CD14-positive monocyte (primary cell): ENCODE measurements at regions not wholly inside any gene's neighbourhood (a gene's known extent, or its start where the extent isn't known, plus 50 kb on each side); places are given as distances from the start of the nearest gene placed in this dataset.

Source experiments
- DNase-seq, 3 donors: peaks; one replicate each; pipeline ENCODE4 v3.0.0-alpha.2; 2011 to 2022
- H2AFZ ChIP-seq: 2 replicates; pipeline ENCODE4 v1.6.0; 2012; ENCODE audit warnings: mild to moderate bottlenecking, low read depth, low read length, inconsistent platforms; ENCODE audit not compliant: insufficient read depth, poor library complexity, severe bottlenecking
- H3K27ac ChIP-seq, 2 donors: 1 replicate in 1 of 2; 2 replicates in 1 of 2; pipeline ENCODE4 v1.5.1; 2012 to 2013; ENCODE audit warnings: low read length in 2 of 2, control low read depth in 1 of 2, inconsistent platforms in 1 of 2, low read depth in 1 of 2, mild to moderate bottlenecking in 1 of 2
- H3K27me3 ChIP-seq, 2 donors: one replicate each; pipeline versions ENCODE4 v1.6.0 to v1.6.1; 2011 to 2013; ENCODE audit warnings: low read length in 2 of 2; ENCODE audit not compliant: control insufficient read depth in 2 of 2, insufficient read depth in 2 of 2
- H3K36me3 ChIP-seq, 2 donors: replicated peaks in 1 of 2; 1 replicate in 1 of 2; 2 replicates in 1 of 2; pipeline versions ENCODE4 v1.5.1 to v1.6.1; 2012 to 2013; ENCODE audit warnings: low read length in 2 of 2, control low read depth in 1 of 2, inconsistent platforms in 1 of 2, mild to moderate bottlenecking in 1 of 2; ENCODE audit not compliant: insufficient read depth in 2 of 2, control insufficient read depth in 1 of 2
- H3K4me1 ChIP-seq, 2 donors: 1 replicate in 1 of 2; 2 replicates in 1 of 2; pipeline versions ENCODE4 v1.5.1 to v1.6.1; 2012 to 2013; ENCODE audit warnings: low read length in 2 of 2, control low read depth in 1 of 2, inconsistent platforms in 1 of 2, mild to moderate bottlenecking in 1 of 2, moderate library complexity in 1 of 2; ENCODE audit not compliant: insufficient read depth in 2 of 2, control insufficient read depth in 1 of 2
- H3K4me2 ChIP-seq: replicated peaks from 2 replicates; pipeline ENCODE3; 2012; ENCODE audit warnings: low read length, moderate library complexity, mild to moderate bottlenecking; ENCODE audit not compliant: poor library complexity, severe bottlenecking; ENCODE audit errors: extremely low read depth
- H3K4me3 ChIP-seq, 3 experiments: fragments of 200-600 bp in 1 of 3; sonication (generic) in 1 of 3; replicated peaks in 1 of 3; 1 replicate in 2 of 3; 2 replicates in 1 of 3; pipeline ENCODE4 v1.5.1; 2011 to 2013; ENCODE audit warnings: low read length in 3 of 3, mild to moderate bottlenecking in 3 of 3, control low read depth in 2 of 3, low read depth in 2 of 3, inconsistent platforms in 1 of 3, moderate library complexity in 1 of 3
- H3K79me2 ChIP-seq: 2 replicates; pipeline ENCODE4 v1.6.0; 2012; ENCODE audit warnings: mild to moderate bottlenecking, control low read depth, inconsistent platforms, low read length, moderate library complexity; ENCODE audit not compliant: insufficient read depth
- H3K9ac ChIP-seq: 2 replicates; pipeline ENCODE4 v1.6.0; 2017; ENCODE audit warnings: low read length, mild to moderate bottlenecking; ENCODE audit not compliant: insufficient read depth, poor library complexity, severe bottlenecking
- H3K9me3 ChIP-seq, 2 donors: replicated peaks in 1 of 2; 1 replicate in 1 of 2; 2 replicates in 1 of 2; pipeline versions ENCODE4 v1.5.1 to v1.6.1; 2012 to 2013; ENCODE audit warnings: low read length in 2 of 2, control low read depth in 1 of 2; ENCODE audit not compliant: control insufficient read depth in 1 of 2, insufficient read depth in 1 of 2
- H4K20me1 ChIP-seq: 2 replicates; pipeline ENCODE4 v1.6.0; 2012; ENCODE audit warnings: mild to moderate bottlenecking, low read length, control low read depth, moderate library complexity; ENCODE audit not compliant: insufficient read depth
- H3K27ac Mint-ChIP-seq, 7 donors: one replicate each; pipeline ENCODE4 v1.8.0; 2020; ENCODE audit warnings: mild to moderate bottlenecking in 7 of 7, mixed read lengths in 7 of 7, moderate library complexity in 6 of 7, inconsistent platforms in 2 of 7
- H3K27me3 Mint-ChIP-seq, 3 donors: one replicate each; pipeline ENCODE4 v1.8.0; 2021 to 2022; ENCODE audit warnings: low read depth in 3 of 3, mild to moderate bottlenecking in 3 of 3, mixed read lengths in 3 of 3, moderate library complexity in 3 of 3, inconsistent platforms in 1 of 3
- H3K36me3 Mint-ChIP-seq, 2 donors: one replicate each; pipeline ENCODE4 v1.8.0; 2020; ENCODE audit warnings: mixed read lengths in 2 of 2, inconsistent platforms in 1 of 2, mild to moderate bottlenecking in 1 of 2
- H3K4me1 Mint-ChIP-seq: one replicate; pipeline ENCODE4 v1.8.0; 2020; ENCODE audit warnings: mild to moderate bottlenecking, mixed read lengths
- H3K4me3 Mint-ChIP-seq, 2 donors: one replicate each; pipeline ENCODE4 v1.8.0; 2020; ENCODE audit warnings: mild to moderate bottlenecking in 2 of 2, mixed read lengths in 2 of 2, moderate library complexity in 1 of 2
- H3K9me3 Mint-ChIP-seq, 7 donors: one replicate each; pipeline ENCODE4 v1.8.0; 2020 to 2022; ENCODE audit warnings: mixed read lengths in 7 of 7, mild to moderate bottlenecking in 6 of 7, moderate library complexity in 6 of 7, inconsistent platforms in 2 of 7
- WGBS: methylation state at CpG from one replicate; pipeline ENCODE4 v1.1.5; 2013; ENCODE audit warnings: missing lambda C conversion rate; ENCODE audit not compliant: insufficient coverage; 5-methylcytosine and 5-hydroxymethylcytosine counted together
- intact Hi-C, 2 donors: fragments of 100-400 bp; cut with micrococcal nuclease; formaldehyde crosslinking; loops; one replicate each; pipeline versions ENCODE4 v1.15.0 to v1.15.1; 2023
- TF ChIP-seq, protein P1 (sequence below): fragments of 200-600 bp; IDR thresholded peaks from one replicate; pipeline ENCODE4 v1.8.0; 2022; ENCODE audit warnings: antibody characterized with exemption, mild to moderate bottlenecking

DNA sequence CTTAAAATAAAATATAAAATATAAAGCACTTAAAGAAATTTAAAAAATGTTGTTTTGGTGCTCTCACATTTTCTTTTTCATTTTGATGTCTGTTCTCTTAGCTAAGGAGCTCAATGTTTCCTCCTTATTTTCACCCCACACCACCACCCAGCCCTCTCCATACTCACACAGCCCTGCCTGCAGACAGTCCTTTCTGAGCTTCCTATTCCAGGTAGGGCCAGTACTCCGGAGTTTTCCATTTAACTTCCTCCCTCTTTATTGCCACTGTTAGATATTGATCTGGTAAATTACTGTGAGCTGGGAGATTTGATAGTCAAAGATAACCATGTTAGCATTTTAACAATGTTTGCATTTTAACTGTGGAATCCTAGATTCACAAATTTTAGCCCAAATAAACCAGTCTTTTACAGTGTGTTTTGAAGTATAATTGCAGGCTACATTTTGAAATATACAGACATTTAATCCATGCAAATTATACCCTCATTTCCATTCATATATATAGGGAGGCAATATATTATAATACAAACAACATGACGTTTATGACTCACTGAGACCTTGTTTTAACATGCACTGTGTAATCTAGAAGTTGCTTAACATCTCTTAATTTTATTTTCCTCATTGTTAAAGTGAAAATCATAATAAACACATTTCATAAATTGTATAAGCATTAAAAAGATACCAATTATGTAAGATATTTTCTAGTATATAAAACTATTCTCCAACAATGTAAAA, 927.1 kb downstream of the NR2F1-AS1 start:
- Histone ChIP-seq H3K79me2 (no peaks in the 10 kb centered on the region), H3K27ac (no peak overlapping the region), H3K9ac (no peak overlapping the region), H3K9me3 (no peaks in the 10 kb centered on the region), H2AFZ (no peak overlapping the region), H3K36me3 (no peaks in the 10 kb centered on the region), H3K4me3 (no peak overlapping the region), H3K27me3 (no peaks in the 10 kb centered on the region), H4K20me1 (no peaks in the 10 kb centered on the region), H3K4me2 (no peak overlapping the region), H3K4me1 (no peaks in the 10 kb centered on the region)
- WGBS = no CpG with 5 or more reads among the region's 2 CpGs
- Mint-ChIP-seq H3K9me3 (peaks cover 0 to 4% (median 1%) of the 10 kb centered on the region in 7 donors), H3K4me1 (no peaks in the 10 kb centered on the region), H3K27ac (no peak overlapping the region), H3K36me3 (no peaks in the 10 kb centered on the region), H3K4me3 (no peak overlapping the region), H3K27me3 (no peaks in the 10 kb centered on the region)
- intact Hi-C loops = no loop called here
- TF ChIP-seq, protein P1, sequence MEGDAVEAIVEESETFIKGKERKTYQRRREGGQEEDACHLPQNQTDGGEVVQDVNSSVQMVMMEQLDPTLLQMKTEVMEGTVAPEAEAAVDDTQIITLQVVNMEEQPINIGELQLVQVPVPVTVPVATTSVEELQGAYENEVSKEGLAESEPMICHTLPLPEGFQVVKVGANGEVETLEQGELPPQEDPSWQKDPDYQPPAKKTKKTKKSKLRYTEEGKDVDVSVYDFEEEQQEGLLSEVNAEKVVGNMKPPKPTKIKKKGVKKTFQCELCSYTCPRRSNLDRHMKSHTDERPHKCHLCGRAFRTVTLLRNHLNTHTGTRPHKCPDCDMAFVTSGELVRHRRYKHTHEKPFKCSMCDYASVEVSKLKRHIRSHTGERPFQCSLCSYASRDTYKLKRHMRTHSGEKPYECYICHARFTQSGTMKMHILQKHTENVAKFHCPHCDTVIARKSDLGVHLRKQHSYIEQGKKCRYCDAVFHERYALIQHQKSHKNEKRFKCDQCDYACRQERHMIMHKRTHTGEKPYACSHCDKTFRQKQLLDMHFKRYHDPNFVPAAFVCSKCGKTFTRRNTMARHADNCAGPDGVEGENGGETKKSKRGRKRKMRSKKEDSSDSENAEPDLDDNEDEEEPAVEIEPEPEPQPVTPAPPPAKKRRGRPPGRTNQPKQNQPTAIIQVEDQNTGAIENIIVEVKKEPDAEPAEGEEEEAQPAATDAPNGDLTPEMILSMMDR = no peak
- DNase-seq = no peak

DNA sequence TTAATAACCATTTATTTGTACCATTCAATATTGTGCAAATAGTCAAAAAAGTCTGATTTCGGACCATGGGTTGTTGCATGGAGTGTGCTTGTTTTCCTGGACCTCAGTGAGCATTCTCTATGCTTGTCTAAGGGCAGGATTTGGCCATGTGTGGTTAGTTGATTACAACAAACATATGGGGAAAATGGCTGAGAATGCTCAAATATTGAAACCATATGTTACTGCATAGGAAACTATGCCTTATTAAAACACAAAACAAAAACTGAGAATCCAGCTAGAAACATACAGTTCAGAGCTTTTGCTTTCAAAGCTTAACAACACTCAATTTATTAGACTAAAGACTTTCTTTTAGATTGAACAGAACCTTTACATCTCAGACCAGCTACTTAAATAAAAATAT, 928.3 kb downstream of the NR2F1-AS1 start:
- H3K9me3 Mint-ChIP-seq = peaks cover 0 to 4% (median 0%) of the 10 kb centered on the region in 7 donors
- no peak overlapping the region for H3K4me2 ChIP-seq
- H3K4me1 ChIP-seq = no peaks in the 10 kb centered on the region
- H3K4me3 ChIP-seq = no peak overlapping the region
- no peaks in the 10 kb centered on the region for H3K27me3 ChIP-seq
- no peak overlapping the region for H3K27ac Mint-ChIP-seq
- no peaks in the 10 kb centered on the region for H3K36me3 Mint-ChIP-seq
- H2AFZ ChIP-seq = no peak overlapping the region
- intact Hi-C loops = no loop called here
- H3K79me2 ChIP-seq = no peaks in the 10 kb centered on the region
- no peak overlapping the region for H3K9ac ChIP-seq
- TF ChIP-seq, protein P1 = no peak
- H3K4me3 Mint-ChIP-seq = no peak overlapping the region
- H3K27me3 Mint-ChIP-seq = no peaks in the 10 kb centered on the region
- H3K36me3 ChIP-seq = no peaks in the 10 kb centered on the region
- no peak for DNase-seq
- H3K9me3 ChIP-seq = no peaks in the 10 kb centered on the region
- H4K20me1 ChIP-seq = no peaks in the 10 kb centered on the region
- no CpG with 5 or more reads among the region's 1 CpG for WGBS
- no peaks in the 10 kb centered on the region for H3K4me1 Mint-ChIP-seq
- H3K27ac ChIP-seq = no peak overlapping the region
